Right forelimb (tissue), 1 donor: ENCODE measurements at regions not wholly inside any gene's neighbourhood (a gene's known extent, or its start where the extent isn't known, plus 50 kb on each side); places are given as distances from the start of the nearest gene placed in this dataset.
"Not testable (repeated sequence)": the region's sequence is repeated elsewhere in the genome, so short reads cannot be mapped to it uniquely, and the experiment has no call there.

Experiments
- DNase-seq: peaks from one replicate; pipeline ENCODE4 v3.0.0-alpha.2; 2018

DNA sequence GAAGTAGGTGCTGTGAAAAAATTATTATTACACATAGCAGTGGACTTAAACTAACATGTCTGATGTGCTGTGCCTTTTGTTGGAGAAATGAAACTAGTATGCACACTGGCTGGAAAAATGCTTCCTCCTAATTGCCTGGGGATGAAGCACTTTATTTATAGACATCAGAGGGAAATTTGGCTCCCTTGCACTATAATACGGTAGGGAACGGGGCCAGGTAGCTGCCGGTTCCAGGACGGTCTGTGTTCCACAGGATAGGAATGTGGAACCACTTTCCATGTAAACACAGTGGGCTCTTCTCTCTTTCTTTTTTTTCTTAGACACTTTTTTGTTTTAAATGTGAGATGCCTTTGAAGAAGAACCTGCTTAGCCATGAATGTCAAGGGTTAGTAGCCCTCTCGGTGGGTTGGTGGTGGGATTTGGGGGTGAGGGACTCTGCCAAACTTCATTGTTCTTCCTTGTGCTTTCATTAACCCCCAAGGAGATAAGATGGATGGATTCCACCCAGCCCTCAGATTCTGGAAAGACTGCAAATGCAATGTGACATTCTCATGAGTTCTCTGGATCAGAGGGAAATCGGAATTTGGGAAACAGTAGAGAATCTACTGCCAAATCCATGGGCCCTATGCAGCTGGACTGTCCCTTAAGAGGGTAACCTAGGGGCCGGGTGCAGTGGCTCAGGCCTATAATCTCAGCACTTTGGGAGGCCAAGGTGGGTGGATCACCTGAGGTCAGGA, 58.0 kb upstream of the GSC start:
- DNase-seq = peak; percentile 86

DNA sequence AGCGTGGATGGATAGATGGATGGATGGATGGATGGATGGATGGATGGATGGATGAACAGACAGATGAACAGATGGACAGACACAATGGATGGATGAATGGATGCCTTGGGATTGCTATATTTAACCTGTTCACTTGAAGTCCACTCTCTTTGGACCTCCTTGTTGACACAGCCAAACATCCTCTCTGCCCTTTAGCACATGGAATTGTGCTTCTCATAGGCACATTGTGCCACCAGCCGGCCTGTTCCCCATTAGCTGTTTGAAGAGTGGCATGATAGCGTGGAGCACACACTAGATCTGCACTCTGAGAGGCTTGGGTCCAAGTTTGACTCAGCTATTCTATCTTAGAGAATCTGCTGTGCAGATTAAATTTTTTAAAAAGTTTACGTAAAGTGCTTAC, 56.9 kb upstream of the GSC start:
- DNase-seq = no peak

- DNase-seq = no peak
These were observed 53.8 kb upstream of the GSC start for GRCh38 chr14:94823556-94824341.

- DNase-seq = no peak
These were observed 51.8 kb upstream of the GSC start for GRCh38 chr14:94821705-94822104.

- not testable (repeated sequence) for DNase-seq
These were observed 51.0 kb upstream of the GSC start for GRCh38 chr14:94820932-94821331.
